ENCODE measurements at regions not wholly inside any gene's neighbourhood (a gene's known extent, or its start where the extent isn't known, plus 50 kb on each side); places are given as distances from the start of the nearest gene placed in this dataset.

DNA sequence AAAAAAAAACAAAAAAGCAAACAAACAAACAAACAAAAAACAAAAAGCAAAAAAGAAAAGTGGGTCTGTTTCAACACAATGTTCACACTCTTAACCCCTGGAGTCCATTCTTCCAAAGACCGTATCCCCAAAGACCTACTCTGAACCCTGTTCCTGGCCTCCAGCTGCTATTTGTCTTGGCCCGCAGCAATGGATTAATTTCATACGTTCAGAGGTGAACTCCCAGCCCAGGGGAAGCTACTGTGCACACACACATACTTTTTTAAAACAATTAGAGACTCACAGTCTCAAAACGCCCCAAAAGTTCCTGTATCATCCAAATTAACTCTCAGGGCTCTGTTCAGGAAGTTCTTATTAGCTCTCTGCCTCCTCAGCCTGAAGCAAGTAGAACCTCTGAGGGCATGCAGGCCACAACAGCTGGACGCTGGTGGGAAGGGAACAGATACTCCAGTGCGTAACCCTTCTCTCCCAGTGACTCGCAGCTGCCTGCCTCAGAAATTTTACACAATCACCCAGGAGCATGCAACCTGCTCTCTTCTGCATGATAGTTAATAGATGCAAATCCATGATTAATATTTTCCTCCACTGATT lies 395.4 kb downstream of the RRAGC start:
- peaks cover 15% of the 10 kb centered on the region for H3K4me1 Mint-ChIP-seq

DNA sequence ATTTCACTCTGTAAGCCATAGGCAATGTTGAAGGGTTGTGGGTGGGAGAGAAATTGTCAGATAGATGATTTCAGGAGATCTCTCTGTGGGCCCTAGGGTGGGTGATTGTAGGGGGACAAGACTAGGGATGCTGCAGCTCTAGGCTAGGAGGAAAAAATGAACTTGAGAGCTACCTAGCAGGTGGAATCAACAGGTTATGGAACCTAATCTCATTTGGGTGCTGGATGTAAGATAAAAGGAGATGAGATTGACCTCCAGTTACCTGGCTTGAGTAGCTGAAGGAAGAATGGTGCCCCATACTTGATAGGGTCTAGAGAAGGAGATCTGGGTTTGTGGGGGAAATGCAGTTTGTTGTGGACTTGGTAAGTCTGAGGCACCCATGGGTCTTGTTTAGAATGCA lies 396.5 kb downstream of the RRAGC start:
- Mint-ChIP-seq H3K4me3 (no peak overlapping the region), H3K36me3 (ENCODE audit: low read depth) (peaks cover 7% of the 10 kb centered on the region; the same call in 2 of the 3 replicates), H3K4me1 (peaks cover 15% of the 10 kb centered on the region), H3K27ac (no peak overlapping the region), H3K9me3 (peaks cover 17% of the 10 kb centered on the region), H3K27me3 (ENCODE audit: insufficient read depth, low read depth, poor library complexity) (peaks cover 7% of the 10 kb centered on the region)
- DNase-seq (ENCODE audit: low spot score) (no peak), ATAC-seq (no peak)
- Histone ChIP-seq H3K27me3 (ENCODE audit: insufficient read depth) (no peaks in the 10 kb centered on the region), H3K36me3 (ENCODE audit: insufficient read depth) (no peaks in the 10 kb centered on the region), H2AFZ (no peak overlapping the region), H3K79me2 (replicated peaks; ENCODE audit: insufficient read depth) (no peaks in the 10 kb centered on the region), H3K9me2 (ENCODE audit: insufficient read depth) (no peaks in the 10 kb centered on the region; the same call in 1 of the 2 replicates), H3F3A (replicated peaks; ENCODE audit: low read depth) (no peaks in the 10 kb centered on the region), H4K20me1 (replicated peaks; ENCODE audit: insufficient read depth) (no peaks in the 10 kb centered on the region), H3K4me1 (ENCODE audit: insufficient read depth) (peaks cover 14% of the 10 kb centered on the region; the same call in 1 of the 2 replicates), H3K27ac (ENCODE audit: low read depth) (no peak overlapping the region), H3K4me3 (no peak overlapping the region), H3K4me2 (no peak overlapping the region)
- TF ChIP-seq JUNB (IDR thresholded peaks at IDR 0.05; ENCODE audit: unreplicated experiment) (no peak), NANOG (IDR thresholded peaks at IDR 0.05; ENCODE audit: borderline replicate concordance) (no peak), ZNF331 (CRISPR knock-in tag; IDR thresholded peaks at IDR 0.05; ENCODE audit: low read depth) (no peak), STAT1 (IDR thresholded peaks at IDR 0.05; ENCODE audit: unreplicated experiment) (no peak), POLR2AphosphoS5 (IDR thresholded peaks at IDR 0.05; ENCODE audit: low read depth) (no peak)
- TF ChIP-seq, protein P1, sequence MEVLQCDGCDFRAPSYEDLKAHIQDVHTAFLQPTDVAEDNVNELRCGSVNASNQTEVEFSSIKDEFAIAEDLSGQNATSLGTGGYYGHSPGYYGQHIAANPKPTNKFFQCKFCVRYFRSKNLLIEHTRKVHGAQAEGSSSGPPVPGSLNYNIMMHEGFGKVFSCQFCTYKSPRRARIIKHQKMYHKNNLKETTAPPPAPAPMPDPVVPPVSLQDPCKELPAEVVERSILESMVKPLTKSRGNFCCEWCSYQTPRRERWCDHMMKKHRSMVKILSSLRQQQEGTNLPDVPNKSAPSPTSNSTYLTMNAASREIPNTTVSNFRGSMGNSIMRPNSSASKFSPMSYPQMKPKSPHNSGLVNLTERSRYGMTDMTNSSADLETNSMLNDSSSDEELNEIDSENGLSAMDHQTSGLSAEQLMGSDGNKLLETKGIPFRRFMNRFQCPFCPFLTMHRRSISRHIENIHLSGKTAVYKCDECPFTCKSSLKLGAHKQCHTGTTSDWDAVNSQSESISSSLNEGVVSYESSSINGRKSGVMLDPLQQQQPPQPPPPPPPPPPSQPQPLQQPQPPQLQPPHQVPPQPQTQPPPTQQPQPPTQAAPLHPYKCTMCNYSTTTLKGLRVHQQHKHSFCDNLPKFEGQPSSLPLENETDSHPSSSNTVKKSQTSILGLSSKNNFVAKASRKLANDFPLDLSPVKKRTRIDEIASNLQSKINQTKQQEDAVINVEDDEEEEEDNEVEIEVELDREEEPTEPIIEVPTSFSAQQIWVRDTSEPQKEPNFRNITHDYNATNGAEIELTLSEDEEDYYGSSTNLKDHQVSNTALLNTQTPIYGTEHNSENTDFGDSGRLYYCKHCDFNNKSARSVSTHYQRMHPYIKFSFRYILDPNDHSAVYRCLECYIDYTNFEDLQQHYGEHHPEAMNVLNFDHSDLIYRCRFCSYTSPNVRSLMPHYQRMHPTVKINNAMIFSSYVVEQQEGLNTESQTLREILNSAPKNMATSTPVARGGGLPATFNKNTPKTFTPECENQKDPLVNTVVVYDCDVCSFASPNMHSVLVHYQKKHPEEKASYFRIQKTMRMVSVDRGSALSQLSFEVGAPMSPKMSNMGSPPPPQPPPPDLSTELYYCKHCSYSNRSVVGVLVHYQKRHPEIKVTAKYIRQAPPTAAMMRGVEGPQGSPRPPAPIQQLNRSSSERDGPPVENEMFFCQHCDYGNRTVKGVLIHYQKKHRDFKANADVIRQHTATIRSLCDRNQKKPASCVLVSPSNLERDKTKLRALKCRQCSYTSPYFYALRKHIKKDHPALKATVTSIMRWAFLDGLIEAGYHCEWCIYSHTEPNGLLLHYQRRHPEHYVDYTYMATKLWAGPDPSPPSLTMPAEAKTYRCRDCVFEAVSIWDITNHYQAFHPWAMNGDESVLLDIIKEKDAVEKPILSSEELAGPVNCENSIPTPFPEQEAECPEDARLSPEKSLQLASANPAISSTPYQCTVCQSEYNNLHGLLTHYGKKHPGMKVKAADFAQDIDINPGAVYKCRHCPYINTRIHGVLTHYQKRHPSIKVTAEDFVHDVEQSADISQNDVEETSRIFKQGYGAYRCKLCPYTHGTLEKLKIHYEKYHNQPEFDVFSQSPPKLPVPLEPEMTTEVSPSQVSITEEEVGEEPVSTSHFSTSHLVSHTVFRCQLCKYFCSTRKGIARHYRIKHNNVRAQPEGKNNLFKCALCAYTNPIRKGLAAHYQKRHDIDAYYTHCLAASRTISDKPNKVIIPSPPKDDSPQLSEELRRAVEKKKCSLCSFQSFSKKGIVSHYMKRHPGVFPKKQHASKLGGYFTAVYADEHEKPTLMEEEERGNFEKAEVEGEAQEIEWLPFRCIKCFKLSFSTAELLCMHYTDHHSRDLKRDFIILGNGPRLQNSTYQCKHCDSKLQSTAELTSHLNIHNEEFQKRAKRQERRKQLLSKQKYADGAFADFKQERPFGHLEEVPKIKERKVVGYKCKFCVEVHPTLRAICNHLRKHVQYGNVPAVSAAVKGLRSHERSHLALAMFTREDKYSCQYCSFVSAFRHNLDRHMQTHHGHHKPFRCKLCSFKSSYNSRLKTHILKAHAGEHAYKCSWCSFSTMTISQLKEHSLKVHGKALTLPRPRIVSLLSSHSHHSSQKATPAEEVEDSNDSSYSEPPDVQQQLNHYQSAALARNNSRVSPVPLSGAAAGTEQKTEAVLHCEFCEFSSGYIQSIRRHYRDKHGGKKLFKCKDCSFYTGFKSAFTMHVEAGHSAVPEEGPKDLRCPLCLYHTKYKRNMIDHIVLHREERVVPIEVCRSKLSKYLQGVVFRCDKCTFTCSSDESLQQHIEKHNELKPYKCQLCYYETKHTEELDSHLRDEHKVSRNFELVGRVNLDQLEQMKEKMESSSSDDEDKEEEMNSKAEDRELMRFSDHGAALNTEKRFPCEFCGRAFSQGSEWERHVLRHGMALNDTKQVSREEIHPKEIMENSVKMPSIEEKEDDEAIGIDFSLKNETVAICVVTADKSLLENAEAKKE (CRISPR knock-in tag; IDR thresholded peaks at IDR 0.05): no peak
- TF ChIP-seq, protein P2, sequence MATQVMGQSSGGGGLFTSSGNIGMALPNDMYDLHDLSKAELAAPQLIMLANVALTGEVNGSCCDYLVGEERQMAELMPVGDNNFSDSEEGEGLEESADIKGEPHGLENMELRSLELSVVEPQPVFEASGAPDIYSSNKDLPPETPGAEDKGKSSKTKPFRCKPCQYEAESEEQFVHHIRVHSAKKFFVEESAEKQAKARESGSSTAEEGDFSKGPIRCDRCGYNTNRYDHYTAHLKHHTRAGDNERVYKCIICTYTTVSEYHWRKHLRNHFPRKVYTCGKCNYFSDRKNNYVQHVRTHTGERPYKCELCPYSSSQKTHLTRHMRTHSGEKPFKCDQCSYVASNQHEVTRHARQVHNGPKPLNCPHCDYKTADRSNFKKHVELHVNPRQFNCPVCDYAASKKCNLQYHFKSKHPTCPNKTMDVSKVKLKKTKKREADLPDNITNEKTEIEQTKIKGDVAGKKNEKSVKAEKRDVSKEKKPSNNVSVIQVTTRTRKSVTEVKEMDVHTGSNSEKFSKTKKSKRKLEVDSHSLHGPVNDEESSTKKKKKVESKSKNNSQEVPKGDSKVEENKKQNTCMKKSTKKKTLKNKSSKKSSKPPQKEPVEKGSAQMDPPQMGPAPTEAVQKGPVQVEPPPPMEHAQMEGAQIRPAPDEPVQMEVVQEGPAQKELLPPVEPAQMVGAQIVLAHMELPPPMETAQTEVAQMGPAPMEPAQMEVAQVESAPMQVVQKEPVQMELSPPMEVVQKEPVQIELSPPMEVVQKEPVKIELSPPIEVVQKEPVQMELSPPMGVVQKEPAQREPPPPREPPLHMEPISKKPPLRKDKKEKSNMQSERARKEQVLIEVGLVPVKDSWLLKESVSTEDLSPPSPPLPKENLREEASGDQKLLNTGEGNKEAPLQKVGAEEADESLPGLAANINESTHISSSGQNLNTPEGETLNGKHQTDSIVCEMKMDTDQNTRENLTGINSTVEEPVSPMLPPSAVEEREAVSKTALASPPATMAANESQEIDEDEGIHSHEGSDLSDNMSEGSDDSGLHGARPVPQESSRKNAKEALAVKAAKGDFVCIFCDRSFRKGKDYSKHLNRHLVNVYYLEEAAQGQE (IDR thresholded peaks at IDR 0.05; ENCODE audit: unreplicated experiment): no peak
- TF ChIP-seq, protein P3, sequence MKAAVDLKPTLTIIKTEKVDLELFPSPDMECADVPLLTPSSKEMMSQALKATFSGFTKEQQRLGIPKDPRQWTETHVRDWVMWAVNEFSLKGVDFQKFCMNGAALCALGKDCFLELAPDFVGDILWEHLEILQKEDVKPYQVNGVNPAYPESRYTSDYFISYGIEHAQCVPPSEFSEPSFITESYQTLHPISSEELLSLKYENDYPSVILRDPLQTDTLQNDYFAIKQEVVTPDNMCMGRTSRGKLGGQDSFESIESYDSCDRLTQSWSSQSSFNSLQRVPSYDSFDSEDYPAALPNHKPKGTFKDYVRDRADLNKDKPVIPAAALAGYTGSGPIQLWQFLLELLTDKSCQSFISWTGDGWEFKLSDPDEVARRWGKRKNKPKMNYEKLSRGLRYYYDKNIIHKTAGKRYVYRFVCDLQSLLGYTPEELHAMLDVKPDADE (IDR thresholded peaks at IDR 0.05): no peak

More for the DNA sequence above, 395.4 kb downstream of the RRAGC start:
- Mint-ChIP-seq H3K36me3 (ENCODE audit: low read depth) (peaks cover 7% of the 10 kb centered on the region; the same call in 2 of the 3 replicates), H3K27me3 (ENCODE audit: insufficient read depth, low read depth, poor library complexity) (peaks cover 2% of the 10 kb centered on the region), H3K9me3 (peaks cover 19% of the 10 kb centered on the region), H3K4me3 (no peak overlapping the region), H3K27ac (no peak overlapping the region)
- H4K20me1 ChIP-seq (replicated peaks; ENCODE audit: insufficient read depth): no peaks in the 10 kb centered on the region
- peaks cover 14% of the 10 kb centered on the region; the same call in 1 of the 2 replicates for H3K4me1 ChIP-seq (ENCODE audit: insufficient read depth)
- H3K27me3 ChIP-seq (ENCODE audit: insufficient read depth): no peaks in the 10 kb centered on the region
- no peaks in the 10 kb centered on the region for H3F3A ChIP-seq (replicated peaks; ENCODE audit: low read depth)
- DNase-seq (ENCODE audit: low spot score) (no peak), ATAC-seq (no peak)
- H3K4me3 ChIP-seq: no peak overlapping the region
- no peaks in the 10 kb centered on the region for H3K79me2 ChIP-seq (replicated peaks; ENCODE audit: insufficient read depth)
- 0 out of 2 replicates have a peak overlapping the region, but pooled peaks have one; percentile 15 for H3K4me2 ChIP-seq
- no peaks in the 10 kb centered on the region for H3K36me3 ChIP-seq (ENCODE audit: insufficient read depth)
- H2AFZ ChIP-seq: no peak overlapping the region; the same call in 1 of the 2 replicates
- no peak overlapping the region for H3K27ac ChIP-seq (ENCODE audit: low read depth)
- no peaks in the 10 kb centered on the region for H3K9me2 ChIP-seq (ENCODE audit: insufficient read depth)
- TF ChIP-seq, protein P3 (IDR thresholded peaks at IDR 0.05): no peak
- no peak for TF ChIP-seq NANOG (IDR thresholded peaks at IDR 0.05; ENCODE audit: borderline replicate concordance)

Data from GM23338 (cell line).